CD14-positive monocyte (primary cell): ENCODE measurements at regions not wholly inside any gene's neighbourhood (a gene's known extent, or its start where the extent isn't known, plus 50 kb on each side); places are given as distances from the start of the nearest gene placed in this dataset.

Source experiments
- DNase-seq, 3 donors: peaks; one replicate each; pipeline ENCODE4 v3.0.0-alpha.2; 2011 to 2022
- H2AFZ ChIP-seq: 2 replicates; pipeline ENCODE4 v1.6.0; 2012; ENCODE audit warnings: mild to moderate bottlenecking, low read depth, low read length, inconsistent platforms; ENCODE audit not compliant: insufficient read depth, poor library complexity, severe bottlenecking
- H3K27ac ChIP-seq, 2 donors: 1 replicate in 1 of 2; 2 replicates in 1 of 2; pipeline ENCODE4 v1.5.1; 2012 to 2013; ENCODE audit warnings: low read length in 2 of 2, control low read depth in 1 of 2, inconsistent platforms in 1 of 2, low read depth in 1 of 2, mild to moderate bottlenecking in 1 of 2
- H3K27me3 ChIP-seq, 2 donors: one replicate each; pipeline versions ENCODE4 v1.6.0 to v1.6.1; 2011 to 2013; ENCODE audit warnings: low read length in 2 of 2; ENCODE audit not compliant: control insufficient read depth in 2 of 2, insufficient read depth in 2 of 2
- H3K36me3 ChIP-seq, 2 donors: replicated peaks in 1 of 2; 1 replicate in 1 of 2; 2 replicates in 1 of 2; pipeline versions ENCODE4 v1.5.1 to v1.6.1; 2012 to 2013; ENCODE audit warnings: low read length in 2 of 2, control low read depth in 1 of 2, inconsistent platforms in 1 of 2, mild to moderate bottlenecking in 1 of 2; ENCODE audit not compliant: insufficient read depth in 2 of 2, control insufficient read depth in 1 of 2
- H3K4me1 ChIP-seq, 2 donors: 1 replicate in 1 of 2; 2 replicates in 1 of 2; pipeline versions ENCODE4 v1.5.1 to v1.6.1; 2012 to 2013; ENCODE audit warnings: low read length in 2 of 2, control low read depth in 1 of 2, inconsistent platforms in 1 of 2, mild to moderate bottlenecking in 1 of 2, moderate library complexity in 1 of 2; ENCODE audit not compliant: insufficient read depth in 2 of 2, control insufficient read depth in 1 of 2
- H3K4me2 ChIP-seq: replicated peaks from 2 replicates; pipeline ENCODE3; 2012; ENCODE audit warnings: low read length, moderate library complexity, mild to moderate bottlenecking; ENCODE audit not compliant: poor library complexity, severe bottlenecking; ENCODE audit errors: extremely low read depth
- H3K4me3 ChIP-seq, 3 experiments: fragments of 200-600 bp in 1 of 3; sonication (generic) in 1 of 3; replicated peaks in 1 of 3; 1 replicate in 2 of 3; 2 replicates in 1 of 3; pipeline ENCODE4 v1.5.1; 2011 to 2013; ENCODE audit warnings: low read length in 3 of 3, mild to moderate bottlenecking in 3 of 3, control low read depth in 2 of 3, low read depth in 2 of 3, inconsistent platforms in 1 of 3, moderate library complexity in 1 of 3
- H3K79me2 ChIP-seq: 2 replicates; pipeline ENCODE4 v1.6.0; 2012; ENCODE audit warnings: mild to moderate bottlenecking, control low read depth, inconsistent platforms, low read length, moderate library complexity; ENCODE audit not compliant: insufficient read depth
- H3K9ac ChIP-seq: 2 replicates; pipeline ENCODE4 v1.6.0; 2017; ENCODE audit warnings: low read length, mild to moderate bottlenecking; ENCODE audit not compliant: insufficient read depth, poor library complexity, severe bottlenecking
- H3K9me3 ChIP-seq, 2 donors: replicated peaks in 1 of 2; 1 replicate in 1 of 2; 2 replicates in 1 of 2; pipeline versions ENCODE4 v1.5.1 to v1.6.1; 2012 to 2013; ENCODE audit warnings: low read length in 2 of 2, control low read depth in 1 of 2; ENCODE audit not compliant: control insufficient read depth in 1 of 2, insufficient read depth in 1 of 2
- H4K20me1 ChIP-seq: 2 replicates; pipeline ENCODE4 v1.6.0; 2012; ENCODE audit warnings: mild to moderate bottlenecking, low read length, control low read depth, moderate library complexity; ENCODE audit not compliant: insufficient read depth
- H3K27ac Mint-ChIP-seq, 7 donors: one replicate each; pipeline ENCODE4 v1.8.0; 2020; ENCODE audit warnings: mild to moderate bottlenecking in 7 of 7, mixed read lengths in 7 of 7, moderate library complexity in 6 of 7, inconsistent platforms in 2 of 7
- H3K27me3 Mint-ChIP-seq, 3 donors: one replicate each; pipeline ENCODE4 v1.8.0; 2021 to 2022; ENCODE audit warnings: low read depth in 3 of 3, mild to moderate bottlenecking in 3 of 3, mixed read lengths in 3 of 3, moderate library complexity in 3 of 3, inconsistent platforms in 1 of 3
- H3K36me3 Mint-ChIP-seq, 2 donors: one replicate each; pipeline ENCODE4 v1.8.0; 2020; ENCODE audit warnings: mixed read lengths in 2 of 2, inconsistent platforms in 1 of 2, mild to moderate bottlenecking in 1 of 2
- H3K4me1 Mint-ChIP-seq: one replicate; pipeline ENCODE4 v1.8.0; 2020; ENCODE audit warnings: mild to moderate bottlenecking, mixed read lengths
- H3K4me3 Mint-ChIP-seq, 2 donors: one replicate each; pipeline ENCODE4 v1.8.0; 2020; ENCODE audit warnings: mild to moderate bottlenecking in 2 of 2, mixed read lengths in 2 of 2, moderate library complexity in 1 of 2
- H3K9me3 Mint-ChIP-seq, 7 donors: one replicate each; pipeline ENCODE4 v1.8.0; 2020 to 2022; ENCODE audit warnings: mixed read lengths in 7 of 7, mild to moderate bottlenecking in 6 of 7, moderate library complexity in 6 of 7, inconsistent platforms in 2 of 7
- WGBS: methylation state at CpG from one replicate; pipeline ENCODE4 v1.1.5; 2013; ENCODE audit warnings: missing lambda C conversion rate; ENCODE audit not compliant: insufficient coverage; 5-methylcytosine and 5-hydroxymethylcytosine counted together
- intact Hi-C, 2 donors: fragments of 100-400 bp; cut with micrococcal nuclease; formaldehyde crosslinking; loops; one replicate each; pipeline versions ENCODE4 v1.15.0 to v1.15.1; 2023
- TF ChIP-seq, protein P1 (sequence below): fragments of 200-600 bp; IDR thresholded peaks from one replicate; pipeline ENCODE4 v1.8.0; 2022; ENCODE audit warnings: antibody characterized with exemption, mild to moderate bottlenecking

DNA sequence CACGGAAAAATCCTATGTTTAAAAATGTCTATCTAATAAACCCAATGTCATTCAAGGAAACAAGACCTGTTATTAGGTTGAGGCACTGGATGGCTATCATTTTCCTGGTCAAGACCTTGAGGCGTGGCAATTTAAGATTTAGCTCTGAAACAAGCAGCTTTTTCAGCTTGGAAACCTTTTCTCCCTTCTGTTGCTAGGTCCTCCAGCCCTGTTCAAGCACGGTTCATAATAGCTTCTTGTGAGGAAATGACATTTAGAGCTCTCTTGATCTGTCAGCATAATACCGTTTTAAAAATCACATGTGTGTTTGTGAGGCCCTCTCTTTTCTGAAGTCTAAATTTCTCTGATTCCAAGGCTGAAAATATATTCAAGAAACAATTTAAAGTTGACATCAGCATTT lies 133.6 kb upstream of the GRPR start:
- no peaks in the 10 kb centered on the region for H3K4me1 ChIP-seq
- DNase-seq: no peak
- Mint-ChIP-seq H3K9me3 (peaks cover 0 to 8% (median 4%) of the 10 kb centered on the region in 7 donors), H3K4me1 (peaks cover 1% of the 10 kb centered on the region), H3K27ac (no peak overlapping the region), H3K36me3 (peaks cover 0 to 2% of the 10 kb centered on the region in 2 donors), H3K27me3 (peaks cover 0 to 39% (median 2%) of the 10 kb centered on the region in 3 donors), H3K4me3 (no peak overlapping the region)
- no CpG with 5 or more reads among the region's 4 CpGs for WGBS
- H3K4me2 ChIP-seq: no peak overlapping the region
- no peak overlapping the region for H3K9ac ChIP-seq
- no peaks in the 10 kb centered on the region for H4K20me1 ChIP-seq
- peaks cover 0 to 39% of the 10 kb centered on the region in 2 donors for H3K27me3 ChIP-seq
- peaks cover 0 to 9% of the 10 kb centered on the region in 2 donors for H3K9me3 ChIP-seq
- TF ChIP-seq, protein P1, sequence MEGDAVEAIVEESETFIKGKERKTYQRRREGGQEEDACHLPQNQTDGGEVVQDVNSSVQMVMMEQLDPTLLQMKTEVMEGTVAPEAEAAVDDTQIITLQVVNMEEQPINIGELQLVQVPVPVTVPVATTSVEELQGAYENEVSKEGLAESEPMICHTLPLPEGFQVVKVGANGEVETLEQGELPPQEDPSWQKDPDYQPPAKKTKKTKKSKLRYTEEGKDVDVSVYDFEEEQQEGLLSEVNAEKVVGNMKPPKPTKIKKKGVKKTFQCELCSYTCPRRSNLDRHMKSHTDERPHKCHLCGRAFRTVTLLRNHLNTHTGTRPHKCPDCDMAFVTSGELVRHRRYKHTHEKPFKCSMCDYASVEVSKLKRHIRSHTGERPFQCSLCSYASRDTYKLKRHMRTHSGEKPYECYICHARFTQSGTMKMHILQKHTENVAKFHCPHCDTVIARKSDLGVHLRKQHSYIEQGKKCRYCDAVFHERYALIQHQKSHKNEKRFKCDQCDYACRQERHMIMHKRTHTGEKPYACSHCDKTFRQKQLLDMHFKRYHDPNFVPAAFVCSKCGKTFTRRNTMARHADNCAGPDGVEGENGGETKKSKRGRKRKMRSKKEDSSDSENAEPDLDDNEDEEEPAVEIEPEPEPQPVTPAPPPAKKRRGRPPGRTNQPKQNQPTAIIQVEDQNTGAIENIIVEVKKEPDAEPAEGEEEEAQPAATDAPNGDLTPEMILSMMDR: no peak
- no peaks in the 10 kb centered on the region for H3K79me2 ChIP-seq
- H3K4me3 ChIP-seq: no peak overlapping the region
- H2AFZ ChIP-seq: no peak overlapping the region
- H3K27ac ChIP-seq: no peak overlapping the region
- intact Hi-C loops: no loop called here
- H3K36me3 ChIP-seq: no peaks in the 10 kb centered on the region

DNA sequence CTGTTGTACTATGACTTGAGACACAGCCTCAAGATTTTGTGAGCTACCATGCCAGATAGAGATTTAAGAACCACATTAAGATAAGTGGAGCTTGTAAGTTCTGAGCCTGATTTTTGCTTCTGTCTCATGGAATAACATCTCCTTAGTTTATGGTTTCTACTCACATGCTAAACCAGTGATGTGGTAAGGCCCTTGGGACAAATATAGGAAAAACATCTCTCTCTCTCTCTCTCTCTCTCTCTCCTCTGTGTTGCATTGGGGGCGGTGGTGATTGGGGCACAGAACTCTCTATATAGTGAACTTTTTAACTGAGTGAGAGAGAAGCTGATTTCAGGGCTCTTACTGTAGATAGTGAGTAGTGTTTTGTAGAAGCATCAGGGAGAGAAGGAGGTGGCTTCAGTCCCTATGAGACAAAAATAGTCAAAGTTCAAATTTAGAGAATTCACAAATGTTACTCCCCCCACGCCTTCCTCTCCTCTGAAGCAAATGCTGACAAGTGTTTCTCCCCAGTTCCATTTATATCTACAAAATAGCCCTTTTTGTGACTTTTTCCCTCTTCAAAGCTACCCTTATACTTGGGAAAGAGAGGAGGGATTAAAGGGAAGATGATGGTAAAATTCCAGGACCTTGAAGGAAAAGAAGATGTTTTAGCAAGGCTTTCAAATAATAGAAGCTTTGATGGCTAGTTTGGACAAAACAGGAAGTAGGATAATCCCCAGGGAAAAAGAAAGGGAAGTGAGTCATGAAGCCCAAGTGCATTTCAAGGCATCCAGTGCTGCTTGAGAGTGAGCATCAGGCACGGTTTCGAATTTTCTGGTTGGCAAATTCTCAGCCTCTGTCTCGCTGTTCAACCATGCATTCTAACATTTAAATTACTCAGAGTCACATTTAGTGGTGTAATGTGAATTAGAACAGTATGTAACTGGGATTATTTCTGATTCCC lies 134.3 kb upstream of the AP1S2 start:
- peaks cover 0 to 40% (median 0%) of the 10 kb centered on the region in 3 donors for H3K27me3 Mint-ChIP-seq
- H3K4me1 Mint-ChIP-seq: peaks cover 1% of the 10 kb centered on the region
- H3K4me2 ChIP-seq: no peak overlapping the region
- no CpG with 5 or more reads among the region's 5 CpGs for WGBS
- no peaks in the 10 kb centered on the region for H3K79me2 ChIP-seq
- H3K4me1 ChIP-seq: no peaks in the 10 kb centered on the region
- peaks cover 0 to 3% (median 0%) of the 10 kb centered on the region in 7 donors for H3K9me3 Mint-ChIP-seq
- DNase-seq: no peak
- intact Hi-C loops: no loop called here
- H3K4me3 ChIP-seq: no peak overlapping the region
- no peak overlapping the region for H2AFZ ChIP-seq
- H3K4me3 Mint-ChIP-seq: no peak overlapping the region
- peaks cover 0 to 2% of the 10 kb centered on the region in 2 donors for H3K36me3 Mint-ChIP-seq
- H3K27me3 ChIP-seq: peaks cover 0 to 44% of the 10 kb centered on the region in 2 donors
- no peak overlapping the region for H3K27ac Mint-ChIP-seq
- H4K20me1 ChIP-seq: no peaks in the 10 kb centered on the region
- H3K9ac ChIP-seq: no peak overlapping the region
- H3K36me3 ChIP-seq: no peaks in the 10 kb centered on the region
- peaks cover 0 to under 1% of the 10 kb centered on the region in 2 donors for H3K9me3 ChIP-seq
- TF ChIP-seq, protein P1: no peak
- H3K27ac ChIP-seq: no peak overlapping the region
